Mammary epithelial cell (primary cell): ENCODE measurements at regions not wholly inside any gene's neighbourhood (a gene's known extent, or its start where the extent isn't known, plus 50 kb on each side); places are given as distances from the start of the nearest gene placed in this dataset.
"Not testable (repeated sequence)": the region's sequence is repeated elsewhere in the genome, so short reads cannot be mapped to it uniquely, and the experiment has no call there.

Experiments
- EZH2 ChIP-seq: IDR thresholded peaks from 2 replicates; pipeline ENCODE4 v1.6.1; 2012; ENCODE audit warnings: low read length, inconsistent platforms, borderline replicate concordance
- TF ChIP-seq, protein P1 (sequence below), 2 donors: IDR thresholded peaks in 1 of 2; conservative IDR thresholded peaks in 1 of 2; 2 replicates each; pipeline ENCODE4 v1.5.1; 2011 to 2012; ENCODE audit warnings: inconsistent platforms in 2 of 2, low read length in 2 of 2, mild to moderate bottlenecking in 2 of 2, control low read depth in 1 of 2, low read depth in 1 of 2; ENCODE audit not compliant: insufficient read depth in 1 of 2; ENCODE audit errors: extremely low read depth in 1 of 2

DNA sequence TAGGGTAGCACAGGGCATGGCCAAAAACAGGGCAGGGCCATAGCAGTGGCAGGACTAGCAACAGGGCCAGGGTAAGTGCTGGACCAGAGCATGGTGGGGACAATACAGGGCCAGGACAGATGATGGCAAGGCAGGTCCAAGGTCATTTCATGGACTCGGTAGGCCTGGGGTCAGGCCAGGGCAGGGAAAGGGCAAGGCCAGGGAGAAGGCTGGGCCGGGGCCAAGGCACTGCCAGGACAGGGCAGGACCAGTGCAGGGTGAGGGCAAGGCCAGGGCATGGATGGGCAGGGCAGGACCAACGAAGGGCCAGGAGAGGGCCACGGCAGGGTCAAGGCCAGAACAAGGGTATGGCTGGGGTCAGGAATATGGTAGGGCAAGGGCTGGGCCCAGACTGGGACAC lies 407.6 kb downstream of the ZNF33B start:
- TF ChIP-seq, protein P1, sequence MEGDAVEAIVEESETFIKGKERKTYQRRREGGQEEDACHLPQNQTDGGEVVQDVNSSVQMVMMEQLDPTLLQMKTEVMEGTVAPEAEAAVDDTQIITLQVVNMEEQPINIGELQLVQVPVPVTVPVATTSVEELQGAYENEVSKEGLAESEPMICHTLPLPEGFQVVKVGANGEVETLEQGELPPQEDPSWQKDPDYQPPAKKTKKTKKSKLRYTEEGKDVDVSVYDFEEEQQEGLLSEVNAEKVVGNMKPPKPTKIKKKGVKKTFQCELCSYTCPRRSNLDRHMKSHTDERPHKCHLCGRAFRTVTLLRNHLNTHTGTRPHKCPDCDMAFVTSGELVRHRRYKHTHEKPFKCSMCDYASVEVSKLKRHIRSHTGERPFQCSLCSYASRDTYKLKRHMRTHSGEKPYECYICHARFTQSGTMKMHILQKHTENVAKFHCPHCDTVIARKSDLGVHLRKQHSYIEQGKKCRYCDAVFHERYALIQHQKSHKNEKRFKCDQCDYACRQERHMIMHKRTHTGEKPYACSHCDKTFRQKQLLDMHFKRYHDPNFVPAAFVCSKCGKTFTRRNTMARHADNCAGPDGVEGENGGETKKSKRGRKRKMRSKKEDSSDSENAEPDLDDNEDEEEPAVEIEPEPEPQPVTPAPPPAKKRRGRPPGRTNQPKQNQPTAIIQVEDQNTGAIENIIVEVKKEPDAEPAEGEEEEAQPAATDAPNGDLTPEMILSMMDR (conservative IDR thresholded peaks at IDR 0.05 in 1 of 2, IDR thresholded peaks at IDR 0.05 in 1 of 2; ENCODE audit: extremely low read depth in 1 of 2, insufficient read depth in 1 of 2, low read depth in 1 of 2, low read length in 2 of 2): not testable (repeated sequence)
- TF ChIP-seq EZH2: not testable (repeated sequence)
